Mesenchymal stem cell (in vitro differentiated cells and primary cell): ENCODE measurements at regions not wholly inside any gene's neighbourhood (a gene's known extent, or its start where the extent isn't known, plus 50 kb on each side); places are given as distances from the start of the nearest gene placed in this dataset.

Experiments
- DNase-seq: peaks from one replicate; pipeline ENCODE4 v3.0.0-alpha.2; 2013
- H2AFZ ChIP-seq: one replicate; pipeline ENCODE4 v1.6.1; 2013; ENCODE audit warnings: low read depth, mild to moderate bottlenecking, control low read depth, inconsistent platforms, low read length, moderate library complexity
- H2AK5ac ChIP-seq: 2 replicates; pipeline ENCODE4 v1.6.1; 2013; ENCODE audit warnings: low read length, moderate library complexity, mild to moderate bottlenecking, inconsistent platforms; ENCODE audit not compliant: severe bottlenecking
- H2BK120ac ChIP-seq: one replicate; pipeline ENCODE4 v1.6.1; 2013; ENCODE audit warnings: low read depth, mild to moderate bottlenecking, inconsistent platforms, low read length, moderate library complexity
- H2BK12ac ChIP-seq, 2 experiments: one replicate each; pipeline ENCODE4 v1.6.1; 2013; ENCODE audit warnings: inconsistent platforms in 2 of 2, low read length in 2 of 2, mild to moderate bottlenecking in 2 of 2, moderate library complexity in 2 of 2, control low read depth in 1 of 2
- H2BK15ac ChIP-seq: one replicate; pipeline ENCODE4 v1.6.1; 2013; ENCODE audit warnings: mild to moderate bottlenecking, low read depth, inconsistent platforms; ENCODE audit not compliant: poor library complexity, severe bottlenecking
- H2BK5ac ChIP-seq: 2 replicates; pipeline ENCODE4 v1.6.1; 2013; ENCODE audit warnings: low read depth, mild to moderate bottlenecking, low read length, control low read depth, inconsistent platforms; ENCODE audit not compliant: poor library complexity, severe bottlenecking
- H3K14ac ChIP-seq, 2 experiments: one replicate each; pipeline ENCODE4 v1.6.1; 2013; ENCODE audit warnings: inconsistent platforms in 2 of 2, low read length in 2 of 2, control low read depth in 1 of 2, mild to moderate bottlenecking in 1 of 2, moderate library complexity in 1 of 2
- H3K18ac ChIP-seq, 2 experiments: one replicate each; pipeline ENCODE4 v1.6.1; 2013; ENCODE audit warnings: inconsistent platforms in 2 of 2, low read length in 2 of 2, control low read depth in 1 of 2, low read depth in 1 of 2, mild to moderate bottlenecking in 1 of 2
- H3K23ac ChIP-seq, 2 experiments: one replicate each; pipeline ENCODE4 v1.6.1; 2013; ENCODE audit warnings: inconsistent platforms in 2 of 2, low read length in 2 of 2, mild to moderate bottlenecking in 2 of 2, moderate library complexity in 2 of 2, control low read depth in 1 of 2
- H3K27ac ChIP-seq: 2 replicates; pipeline ENCODE4 v1.5.1; 2013; ENCODE audit warnings: mild to moderate bottlenecking, moderate library complexity, low read length, control low read depth, inconsistent platforms; ENCODE audit not compliant: poor library complexity, severe bottlenecking
- H3K27me3 ChIP-seq, 2 experiments: 2 replicates each; pipeline versions ENCODE4 v1.6.1 to v1.7.0; 2013; ENCODE audit warnings: low read length in 2 of 2, mild to moderate bottlenecking in 2 of 2, moderate library complexity in 2 of 2, control low read depth in 1 of 2, inconsistent platforms in 1 of 2; ENCODE audit not compliant: control insufficient read depth in 1 of 2, insufficient read depth in 1 of 2
- H3K36me3 ChIP-seq, 2 experiments: 2 replicates each; pipeline versions ENCODE4 v1.6.1 to v1.7.0; 2013; ENCODE audit warnings: low read length in 2 of 2, control low read depth in 1 of 2, inconsistent platforms in 1 of 2, low read depth in 1 of 2, mild to moderate bottlenecking in 1 of 2; ENCODE audit not compliant: insufficient read depth in 2 of 2, control insufficient read depth in 1 of 2
- H3K4ac ChIP-seq, 2 experiments: one replicate each; pipeline ENCODE4 v1.6.1; 2013; ENCODE audit warnings: inconsistent platforms in 2 of 2, low read length in 2 of 2, mild to moderate bottlenecking in 2 of 2, moderate library complexity in 2 of 2, control low read depth in 1 of 2, low read depth in 1 of 2
- H3K4me1 ChIP-seq: 2 replicates; pipeline ENCODE4 v1.6.1; 2013; ENCODE audit warnings: low read depth, low read length, control low read depth; ENCODE audit not compliant: control insufficient read depth, insufficient read depth
- H3K4me2 ChIP-seq: 2 replicates; pipeline ENCODE4 v1.6.1; 2013; ENCODE audit warnings: low read length, mild to moderate bottlenecking, inconsistent platforms; ENCODE audit not compliant: poor library complexity, severe bottlenecking
- H3K4me3 ChIP-seq, 2 experiments: 2 replicates each; pipeline versions ENCODE4 v1.5.1 to v1.7.0; 2013; ENCODE audit warnings: low read length in 2 of 2, mild to moderate bottlenecking in 2 of 2, control low read depth in 1 of 2, low read depth in 1 of 2; ENCODE audit not compliant: insufficient read depth in 1 of 2
- H3K79me1 ChIP-seq: replicated peaks from 2 replicates; pipeline ENCODE4 v1.6.1; 2013; ENCODE audit warnings: mild to moderate bottlenecking, control low read depth, low read length, inconsistent platforms; ENCODE audit not compliant: poor library complexity, severe bottlenecking
- H3K9ac ChIP-seq: 2 replicates; pipeline ENCODE4 v1.7.0; 2013; ENCODE audit warnings: mild to moderate bottlenecking, low read length, moderate library complexity
- H3K9me3 ChIP-seq: 2 replicates; pipeline ENCODE4 v1.7.0; 2013; ENCODE audit warnings: mild to moderate bottlenecking, low read length; ENCODE audit not compliant: control insufficient read depth
- H4K8ac ChIP-seq: one replicate; pipeline ENCODE4 v1.6.1; 2013; ENCODE audit warnings: inconsistent platforms, mild to moderate bottlenecking, low read length, moderate library complexity
- H4K91ac ChIP-seq: one replicate; pipeline ENCODE4 v1.6.1; 2013; ENCODE audit warnings: mild to moderate bottlenecking, low read length, inconsistent platforms
- WGBS: methylation state at CpG from one replicate; pipeline ENCODE4 v1.1.7; 2013; ENCODE audit warnings: mixed read lengths; 5-methylcytosine and 5-hydroxymethylcytosine counted together

DNA sequence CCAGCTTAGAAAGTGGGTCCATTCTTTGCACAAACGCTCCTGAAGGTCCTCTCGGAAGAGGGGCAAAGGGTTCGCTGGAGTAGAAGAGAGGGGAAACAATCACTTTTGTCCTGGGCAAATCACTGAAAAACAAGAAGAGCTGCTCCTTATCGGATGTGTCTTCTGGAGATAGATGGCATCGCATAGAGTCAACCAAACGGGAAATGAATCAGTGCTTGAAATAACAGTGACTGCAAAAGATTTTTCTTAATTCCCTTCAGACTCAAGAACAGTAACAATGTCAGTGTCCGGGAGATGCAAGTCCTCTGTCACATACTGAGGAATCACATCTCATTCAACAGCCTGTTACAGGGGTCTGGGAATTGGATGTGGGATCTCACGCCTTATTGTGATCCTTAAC, 78.8 kb upstream of the PCSK6 start:
- Histone ChIP-seq H3K18ac (no peak overlapping the region), H4K91ac (no peak overlapping the region), H3K4me3 (no peak overlapping the region), H2BK12ac (no peak overlapping the region), H3K23ac (no peak overlapping the region), H4K8ac (no peak overlapping the region), H2AK5ac (no peak overlapping the region), H3K4ac (no peak overlapping the region), H3K27ac (no peak overlapping the region), H3K4me2 (no peak overlapping the region), H3K79me1 (no peaks in the 10 kb centered on the region), H3K36me3 (no peaks in the 10 kb centered on the region), H2BK5ac (no peak overlapping the region), H2BK120ac (no peak overlapping the region), H3K4me1 (no peaks in the 10 kb centered on the region), H3K14ac (no peak overlapping the region), H3K9me3 (no peaks in the 10 kb centered on the region), H2AFZ (no peak overlapping the region), H3K27me3 (peaks cover 0 to 15% of the 10 kb centered on the region in 2 experiments), H2BK15ac (no peak overlapping the region), H3K9ac (no peak overlapping the region)
- DNase-seq: no peak
- 82% methylated on average over 7 of the region's 8 CpGs for WGBS

GRCh38 chr15:101566748-101567488, 77.4 kb upstream of the PCSK6 start:
- no peak for DNase-seq
- H2BK15ac ChIP-seq: no peak overlapping the region
- no peaks in the 10 kb centered on the region for H3K9me3 ChIP-seq
- no peak overlapping the region for H2BK12ac ChIP-seq
- no peak overlapping the region for H3K4me2 ChIP-seq
- no peak overlapping the region for H4K91ac ChIP-seq
- H3K9ac ChIP-seq: no peak overlapping the region
- no peak overlapping the region for H3K14ac ChIP-seq
- WGBS: 87% methylated on average over 14 of the region's 14 CpGs
- H2AFZ ChIP-seq: no peak overlapping the region
- H4K8ac ChIP-seq: no peak overlapping the region
- H2AK5ac ChIP-seq: no peak overlapping the region
- H3K18ac ChIP-seq: no peak overlapping the region
- H3K27me3 ChIP-seq: peaks cover 0 to 18% of the 10 kb centered on the region in 2 experiments
- no peaks in the 10 kb centered on the region for H3K36me3 ChIP-seq
- no peak overlapping the region for H3K23ac ChIP-seq
- no peak overlapping the region for H2BK5ac ChIP-seq
- H3K79me1 ChIP-seq: no peaks in the 10 kb centered on the region
- H3K4me1 ChIP-seq: no peaks in the 10 kb centered on the region
- H3K4me3 ChIP-seq: no peak overlapping the region
- no peak overlapping the region for H3K4ac ChIP-seq
- no peak overlapping the region for H2BK120ac ChIP-seq
- no peak overlapping the region for H3K27ac ChIP-seq

GRCh38 chr15:101565377-101565776, 75.9 kb upstream of the PCSK6 start:
- 94% methylated on average over 3 of the region's 3 CpGs for WGBS
- H3K4me1 ChIP-seq: no peaks in the 10 kb centered on the region
- peaks cover 5 to 23% of the 10 kb centered on the region in 2 experiments for H3K27me3 ChIP-seq

GRCh38 chr15:101563176-101563796, 73.8 kb upstream of the PCSK6 start:
- Histone ChIP-seq H2BK15ac (no peak overlapping the region), H3K79me1 (no peaks in the 10 kb centered on the region), H2AK5ac (no peak overlapping the region), H3K4me3 (no peak overlapping the region), H3K36me3 (no peaks in the 10 kb centered on the region), H2BK12ac (no peak overlapping the region), H3K18ac (no peak overlapping the region), H3K4me1 (no peaks in the 10 kb centered on the region), H3K14ac (no peak overlapping the region), H4K91ac (no peak overlapping the region), H2BK120ac (no peak overlapping the region), H3K9me3 (no peaks in the 10 kb centered on the region), H3K27ac (no peak overlapping the region), H3K23ac (no peak overlapping the region), H3K27me3 (peaks cover 5 to 43% of the 10 kb centered on the region in 2 experiments), H2AFZ (no peak overlapping the region), H2BK5ac (no peak overlapping the region), H3K4ac (no peak overlapping the region), H3K9ac (no peak overlapping the region), H3K4me2 (no peak overlapping the region), H4K8ac (no peak overlapping the region)
- 93% methylated on average over 3 of the region's 4 CpGs for WGBS
- no peak for DNase-seq

More at GRCh38 chr15:101565377-101565776, 75.9 kb upstream of the PCSK6 start:
- Histone ChIP-seq H3K4me3 (no peak overlapping the region), H3K9me3 (no peaks in the 10 kb centered on the region), H2BK12ac (no peak overlapping the region), H3K23ac (no peak overlapping the region), H3K14ac (no peak overlapping the region), H3K4ac (no peak overlapping the region), H3K79me1 (no peaks in the 10 kb centered on the region), H3K4me2 (no peak overlapping the region), H2BK120ac (no peak overlapping the region), H4K91ac (no peak overlapping the region), H3K36me3 (no peaks in the 10 kb centered on the region), H4K8ac (no peak overlapping the region), H3K27ac (no peak overlapping the region), H3K18ac (no peak overlapping the region), H3K9ac (no peak overlapping the region), H2BK5ac (no peak overlapping the region), H2BK15ac (no peak overlapping the region), H2AFZ (no peak overlapping the region), H2AK5ac (no peak overlapping the region)
- no peak for DNase-seq
